GM23338 (cell line): ENCODE measurements at regions not wholly inside any gene's neighbourhood (a gene's known extent, or its start where the extent isn't known, plus 50 kb on each side); places are given as distances from the start of the nearest gene placed in this dataset.

Experiments used
- CREB1 ChIP-seq: fragments of 250-450 bp; sonication (Bioruptor Pico); IDR thresholded peaks from 2 replicates; pipeline ENCODE4 v1.5.0; 2020; ENCODE audit warnings: low read depth, mild to moderate bottlenecking, moderate library complexity
- CTCF ChIP-seq, 2 experiments: fragments of 200-600 bp in 1 of 2; sonication (generic) in 1 of 2; conservative IDR thresholded peaks; 2 replicates each; pipeline versions ENCODE4 v1.5.1 to v1.6.1; 2016 to 2017; ENCODE audit warnings: antibody characterized with exemption in 2 of 2, low read depth in 2 of 2, mild to moderate bottlenecking in 2 of 2, moderate library complexity in 1 of 2
- EZH2 ChIP-seq: fragments of 200-600 bp; sonication (generic); IDR thresholded peaks from one replicate; pipeline ENCODE4 v1.8.0; 2017; ENCODE audit warnings: antibody characterized with exemption, mild to moderate bottlenecking, low read depth; ENCODE audit not compliant: unreplicated experiment

GRCh38 chr18:27582760-27583412 lies 397.8 kb upstream of the CHST9 start:
- TF ChIP-seq EZH2 (no peak), CTCF (conservative IDR thresholded peaks at IDR 0.05; ENCODE audit: low read depth in 2 of 2) (no peak), CREB1 (CRISPR knock-in tag) (no peak)
